Endothelial cell of umbilical vein (primary cell): ENCODE measurements at regions not wholly inside any gene's neighbourhood (a gene's known extent, or its start where the extent isn't known, plus 50 kb on each side); places are given as distances from the start of the nearest gene placed in this dataset.

Experiments used
- BruUV-seq: library from RNA; stranded (reverse); fragments of 400-500 nt; replicated peaks from 2 replicates; lab custom pipeline; 2021; lab: Mats Ljungman, UMichigan
- CTCF ChIA-PET: fragments of 300-600, 350-600 bp; sonication (Branson Sonifier 250); formaldehyde crosslinking; loops from one replicate; lab custom pipeline; 2021; ENCODE audit warnings: antibody characterized with exemption, inconsistent platforms; lab: Charles Lee
- POLR2A ChIA-PET: fragments of 300-600, 350-600 bp; sonication (Branson Sonifier 250); formaldehyde crosslinking; loops from one replicate; lab custom pipeline; 2021; ENCODE audit warnings: antibody characterized with exemption, inconsistent platforms; lab: Charles Lee
- DNase-seq: peaks from one replicate; pipeline ENCODE4 v3.0.0-alpha.2; 2011; ENCODE audit warnings: low read depth, low spot score
- FAIRE-seq: peaks from 2 replicates; lab custom pipeline; 2011; peaks lifted over from hg19 to GRCh38; lab: Jason Lieb, UNC
- H2AFZ ChIP-seq: 2 replicates; pipeline ENCODE4 v1.6.0; 2012; ENCODE audit warnings: low read depth, low read length, control low read depth, inconsistent platforms
- H3K27ac ChIP-seq: 2 replicates; pipeline ENCODE4 v1.5.1; 2011; ENCODE audit warnings: low read depth, mild to moderate bottlenecking, control low read depth, low read length, moderate library complexity; ENCODE audit not compliant: insufficient read depth
- H3K27me3 ChIP-seq, 2 experiments: 2 replicates each; pipeline versions ENCODE4 v1.6.0 to v1.6.1; 2011; ENCODE audit warnings: low read length in 2 of 2, mixed read lengths in 1 of 2; ENCODE audit not compliant: control insufficient read depth in 2 of 2, insufficient read depth in 2 of 2
- H3K36me3 ChIP-seq, 2 experiments: 2 replicates in 1 of 2; 3 replicates in 1 of 2; pipeline ENCODE4 v1.5.1; 2011; ENCODE audit warnings: low read length in 2 of 2, mild to moderate bottlenecking in 1 of 2, moderate library complexity in 1 of 2; ENCODE audit not compliant: control insufficient read depth in 2 of 2, insufficient read depth in 2 of 2; ENCODE audit errors: extremely low read depth in 1 of 2
- H3K4me1 ChIP-seq: 3 replicates; pipeline ENCODE4 v1.5.1; 2011; ENCODE audit warnings: mild to moderate bottlenecking, low read length; ENCODE audit not compliant: control insufficient read depth, insufficient read depth; ENCODE audit errors: extremely low read depth
- H3K4me2 ChIP-seq: 2 replicates; pipeline ENCODE4 v1.6.1; 2011; ENCODE audit warnings: low read length, control low read depth, mixed read lengths; ENCODE audit not compliant: insufficient read depth
- H3K4me3 ChIP-seq, 3 experiments: fragments of 200-600 bp in 1 of 3; sonication (generic), shearing (Covaris generic) in 1 of 3; replicated peaks in 1 of 3; 2 replicates each; pipeline ENCODE4 v1.5.1; 2011 to 2016; ENCODE audit warnings: control low read depth in 3 of 3, low read length in 3 of 3, mild to moderate bottlenecking in 2 of 3, inconsistent platforms in 1 of 3, low read depth in 1 of 3, moderate library complexity in 1 of 3; ENCODE audit not compliant: insufficient read depth in 1 of 3
- H3K79me2 ChIP-seq: 2 replicates; pipeline ENCODE4 v1.6.0; 2012; ENCODE audit warnings: low read length, inconsistent platforms; ENCODE audit not compliant: control insufficient read depth, insufficient read depth
- H3K9ac ChIP-seq: replicated peaks from 2 replicates; pipeline ENCODE3; 2011; ENCODE audit warnings: low read length, control low read depth; ENCODE audit not compliant: insufficient read depth; ENCODE audit errors: extremely low read depth
- H3K9me1 ChIP-seq: replicated peaks from 3 replicates; pipeline ENCODE4 v1.6.0; 2011; ENCODE audit warnings: mild to moderate bottlenecking, low read length; ENCODE audit not compliant: control insufficient read depth, insufficient read depth; ENCODE audit errors: extremely low read depth
- H3K9me3 ChIP-seq: replicated peaks from 2 replicates; pipeline ENCODE4 v1.5.1; 2012; ENCODE audit warnings: low read length, inconsistent platforms; ENCODE audit not compliant: control insufficient read depth, insufficient read depth
- H4K20me1 ChIP-seq: replicated peaks from 2 replicates; pipeline ENCODE3; 2011; ENCODE audit warnings: mild to moderate bottlenecking, low read length; ENCODE audit not compliant: control insufficient read depth, insufficient read depth; ENCODE audit errors: extremely low read depth
- CTCF ChIP-seq, 2 donors: IDR thresholded peaks; 1 replicate in 1 of 2; 2 replicates in 1 of 2; pipeline ENCODE4 v1.5.1; 2011; ENCODE audit warnings: low read length in 2 of 2, mild to moderate bottlenecking in 2 of 2, moderate library complexity in 2 of 2, control low read depth in 1 of 2, inconsistent platforms in 1 of 2, low read depth in 1 of 2; ENCODE audit not compliant: insufficient read depth in 1 of 2; ENCODE audit errors: extremely low read depth in 1 of 2
- EZH2 ChIP-seq: IDR thresholded peaks from 2 replicates; pipeline ENCODE4 v1.6.1; 2012; ENCODE audit warnings: borderline replicate concordance, low read depth, mild to moderate bottlenecking, moderate library complexity, low read length, inconsistent platforms; ENCODE audit not compliant: severe bottlenecking
- FOS ChIP-seq: IDR thresholded peaks from 2 replicates; pipeline ENCODE4 v1.6.1; 2011; ENCODE audit warnings: mild to moderate bottlenecking, low read length, moderate library complexity, borderline replicate concordance; ENCODE audit not compliant: insufficient read depth
- GATA2 ChIP-seq: IDR thresholded peaks from 2 replicates; pipeline ENCODE4 v1.7.0; 2011; ENCODE audit warnings: low read depth, mild to moderate bottlenecking, moderate library complexity, mixed read lengths, low read length; ENCODE audit not compliant: insufficient read length, insufficient read depth
- JUN ChIP-seq: IDR thresholded peaks from 2 replicates; pipeline ENCODE4 v1.6.1; 2011; ENCODE audit warnings: borderline replicate concordance, low read depth; ENCODE audit not compliant: insufficient read length, insufficient read depth
- MAX ChIP-seq: IDR thresholded peaks from 2 replicates; pipeline ENCODE4 v1.6.1; 2011; ENCODE audit not compliant: insufficient read depth, insufficient read length
- MYC ChIP-seq: IDR thresholded peaks from one replicate; pipeline ENCODE4 v1.6.1; 2011; ENCODE audit warnings: mild to moderate bottlenecking, low read depth, low read length
- POLR2A ChIP-seq: IDR thresholded peaks from 2 replicates; pipeline ENCODE4 v1.6.1; 2012; ENCODE audit warnings: low read depth, mild to moderate bottlenecking, control low read depth, low read length
- POLR2AphosphoS5 ChIP-seq: IDR thresholded peaks from 2 replicates; pipeline ENCODE4 v1.6.1; 2012; ENCODE audit warnings: low read depth, mild to moderate bottlenecking, control low read depth, low read length, moderate library complexity; ENCODE audit not compliant: insufficient read depth
- dilution Hi-C: fragments of 300-500 bp; cut with MboI; formaldehyde crosslinking; loops from one replicate; pipeline ENCODE4 v1.15.0; 2019; ENCODE audit warnings: low sequenced_read_pairs; ENCODE audit not compliant: extremely low pct_ligation_motif_present
- intact Hi-C: fragments of 100-400 bp; cut with micrococcal nuclease; formaldehyde crosslinking; loops from one replicate; pipeline ENCODE4 v1.10.0; 2022

GRCh38 chr1:229114850-229115365, 156.0 kb upstream of the RAB4A start:
- no peak for DNase-seq
- H3K27me3 ChIP-seq, result no peaks in the 10 kb centered on the region
- no peak overlapping the region for H3K4me2 ChIP-seq
- intact Hi-C loops (no loop called here), dilution Hi-C loops (no loop called here)
- H3K79me2 ChIP-seq, result no peaks in the 10 kb centered on the region
- no peak overlapping the region for H3K4me3 ChIP-seq
- FAIRE-seq, result no peak
- no peaks in the 10 kb centered on the region for H3K4me1 ChIP-seq
- no peak overlapping the region for H2AFZ ChIP-seq
- CTCF ChIA-PET, result interaction anchor here (0.6 kb wide), 1 partner anchor 26 kb away, joined by 3 read pairs; no protein-coding TSS in a partner anchor
- TF ChIP-seq EZH2 (no peak), POLR2AphosphoS5 (no peak), MAX (no peak), GATA2 (no peak), FOS (no peak), CTCF (IDR thresholded peaks at IDR 0.05; ENCODE audit: extremely low read depth in 1 of 2, insufficient read depth in 1 of 2, low read depth in 1 of 2, low read length in 2 of 2) (no peak), POLR2A (no peak), JUN (no peak), MYC (no peak)
- H3K9me3 ChIP-seq, result no peaks in the 10 kb centered on the region
- no peaks in the 10 kb centered on the region for H3K9me1 ChIP-seq
- no peaks in the 10 kb centered on the region for H3K36me3 ChIP-seq
- POLR2A ChIA-PET, result no interaction called here
- H4K20me1 ChIP-seq, result no peaks in the 10 kb centered on the region
- no peak overlapping the region for H3K9ac ChIP-seq
- no TSS peak for BruUV-seq
- H3K27ac ChIP-seq, result no peak overlapping the region
